Glomerular visceral epithelial cell (primary cell): ENCODE measurements at regions not wholly inside any gene's neighbourhood (a gene's known extent, or its start where the extent isn't known, plus 50 kb on each side); places are given as distances from the start of the nearest gene placed in this dataset.
"Not testable (repeated sequence)": the region's sequence is repeated elsewhere in the genome, so short reads cannot be mapped to it uniquely, and the experiment has no call there.

Experiments used
- DNase-seq: peaks from one replicate; pipeline ENCODE4 v3.0.0-alpha.2; 2016; ENCODE audit errors: extremely low spot score

GRCh38 chr2:78782196-78782595 is 243.3 kb upstream of the REG3G start:
- no peak for DNase-seq

GRCh38 chr2:78811955-78812610 is 213.4 kb upstream of the REG3G start:
- DNase-seq = no peak

GRCh38 chr2:78814331-78814986 is 211.0 kb upstream of the REG3G start:
- no peak for DNase-seq

GRCh38 chr2:78817430-78817829 is 208.1 kb upstream of the REG3G start:
- DNase-seq = no peak

GRCh38 chr2:78832481-78832880 is 193.0 kb upstream of the REG3G start:
- no peak for DNase-seq

GRCh38 chr2:78839259-78839658 is 186.2 kb upstream of the REG3G start:
- no peak for DNase-seq

- not testable (repeated sequence) for DNase-seq
These were observed 185.2 kb upstream of the REG3G start for GRCh38 chr2:78840311-78840710.

- DNase-seq = no peak
These were observed 179.8 kb upstream of the REG3G start for GRCh38 chr2:78845664-78846185.

GRCh38 chr2:78861546-78861945 is 164.0 kb upstream of the REG3G start:
- peak; percentile 1 for DNase-seq

- no peak for DNase-seq
These were observed 161.3 kb upstream of the REG3G start for GRCh38 chr2:78864205-78864604.

GRCh38 chr2:78865667-78866066 is 159.8 kb upstream of the REG3G start:
- DNase-seq = no peak

GRCh38 chr2:78870343-78870967 is 155.0 kb upstream of the REG3G start:
- DNase-seq = no peak

- no peak for DNase-seq
These were observed 152.0 kb upstream of the REG3G start for GRCh38 chr2:78873526-78873925.

- DNase-seq = no peak
These were observed 149.2 kb upstream of the REG3G start for GRCh38 chr2:78876316-78876688.

- DNase-seq = no peak
These were observed 138.1 kb upstream of the REG3G start for GRCh38 chr2:78887446-78887845.

GRCh38 chr2:78890935-78891334 is 134.6 kb upstream of the REG3G start:
- DNase-seq = no peak

GRCh38 chr2:78892295-78892694 is 133.2 kb upstream of the REG3G start:
- DNase-seq = no peak

GRCh38 chr2:78895022-78895421 is 130.5 kb upstream of the REG3G start:
- no peak for DNase-seq

GRCh38 chr2:78896536-78896935 is 129.0 kb upstream of the REG3G start:
- no peak for DNase-seq

GRCh38 chr2:78907089-78907488 is 118.4 kb upstream of the REG3G start:
- DNase-seq = no peak

- DNase-seq = no peak
These were observed 116.5 kb upstream of the REG3G start for GRCh38 chr2:78908973-78909372.

GRCh38 chr2:78910376-78910775 is 115.1 kb upstream of the REG3G start:
- no peak for DNase-seq

- no peak for DNase-seq
These were observed 112.2 kb upstream of the REG3G start for GRCh38 chr2:78913257-78913656.
